ENCODE measurements at regions not wholly inside any gene's neighbourhood (a gene's known extent, or its start where the extent isn't known, plus 50 kb on each side); places are given as distances from the start of the nearest gene placed in this dataset.

GRCh38 chr2:67341336-67341735, 55.8 kb upstream of the ETAA1 start:
- no peak for DNase-seq (ENCODE audit: low read depth in 1 of 2, low spot score in 1 of 2)
- H3K27me3 ChIP-seq (ENCODE audit: insufficient read depth, poor library complexity, severe bottlenecking) = no peaks in the 10 kb centered on the region
- no peak for TF ChIP-seq REST (IDR thresholded peaks at IDR 0.05; ENCODE audit: insufficient replicate concordance, low read depth)
- TF ChIP-seq SPI1 (IDR thresholded peaks at IDR 0.05; ENCODE audit: borderline replicate concordance, low read depth) = no peak
- no peak for TF ChIP-seq CTCF (IDR thresholded peaks at IDR 0.05; ENCODE audit: insufficient read depth, low read length)
- no peak for TF ChIP-seq POLR2AphosphoS5 (IDR thresholded peaks at IDR 0.05; ENCODE audit: low read depth)
- no peak for TF ChIP-seq GABPA (IDR thresholded peaks at IDR 0.05; ENCODE audit: low read depth)
- H3K4me3 ChIP-seq (replicated peaks; ENCODE audit: insufficient read depth, low read length) = no peak overlapping the region
- no peak overlapping the region for H3K27ac ChIP-seq (replicated peaks)

- TF ChIP-seq POLR2AphosphoS5 (IDR thresholded peaks at IDR 0.05; ENCODE audit: low read depth) = no peak
- TF ChIP-seq REST (IDR thresholded peaks at IDR 0.05; ENCODE audit: insufficient replicate concordance, low read depth) = no peak
- TF ChIP-seq CTCF (IDR thresholded peaks at IDR 0.05; ENCODE audit: insufficient read depth, low read length) = no peak
- no peak for TF ChIP-seq GABPA (IDR thresholded peaks at IDR 0.05; ENCODE audit: low read depth)
- TF ChIP-seq SPI1 (IDR thresholded peaks at IDR 0.05; ENCODE audit: borderline replicate concordance, low read depth) = no peak
- Histone ChIP-seq H3K27me3 (ENCODE audit: insufficient read depth, poor library complexity, severe bottlenecking) (no peaks in the 10 kb centered on the region), H3K4me3 (replicated peaks; ENCODE audit: insufficient read depth, low read length) (no peak overlapping the region), H3K27ac (replicated peaks) (no peak overlapping the region)
- no peak for DNase-seq (ENCODE audit: low read depth in 1 of 2, low spot score in 1 of 2)
Observed at GRCh38 chr2:67342394-67342793, 54.7 kb upstream of the ETAA1 start.

- TF ChIP-seq CTCF (IDR thresholded peaks at IDR 0.05; ENCODE audit: insufficient read depth, low read length) (no peak), POLR2AphosphoS5 (IDR thresholded peaks at IDR 0.05; ENCODE audit: low read depth) (no peak), SPI1 (IDR thresholded peaks at IDR 0.05; ENCODE audit: borderline replicate concordance, low read depth) (no peak), GABPA (IDR thresholded peaks at IDR 0.05; ENCODE audit: low read depth) (no peak), REST (IDR thresholded peaks at IDR 0.05; ENCODE audit: insufficient replicate concordance, low read depth) (no peak)
- no peaks in the 10 kb centered on the region for H3K27me3 ChIP-seq (ENCODE audit: insufficient read depth, poor library complexity, severe bottlenecking)
- no peak for DNase-seq (ENCODE audit: low read depth in 1 of 2, low spot score in 1 of 2)
Observed at GRCh38 chr2:67346718-67347407, 50.3 kb upstream of the ETAA1 start.

More at GRCh38 chr2:67346718-67347407, 50.3 kb upstream of the ETAA1 start:
- Histone ChIP-seq H3K4me3 (replicated peaks; ENCODE audit: insufficient read depth, low read length) (no peak overlapping the region), H3K27ac (replicated peaks) (no peak overlapping the region)
